Activated T-helper 17 cell treated with anti-CD3 and anti-CD28 coated beads, Interleukin-2, amount 50 U/mL, for 72 hours (primary cell): ENCODE measurements at regions not wholly inside any gene's neighbourhood (a gene's known extent, or its start where the extent isn't known, plus 50 kb on each side); places are given as distances from the start of the nearest gene placed in this dataset.
A peak's percentile ranks its signal among the peaks of the same experiment; 100 is the strongest.
"Not testable (repeated sequence)": the region's sequence is repeated elsewhere in the genome, so short reads cannot be mapped to it uniquely, and the experiment has no call there.

Source experiments
- ATAC-seq: fragments of 150-1000 bp; cut with Tn5 transposase; replicated peaks from 2 replicates; pipeline ENCODE4 v1.10.0; 2021; ENCODE audit warnings: mild to moderate bottlenecking, moderate library complexity
- H3K27ac Mint-ChIP-seq: one replicate; pipeline ENCODE4 v1.8.0; 2022; ENCODE audit warnings: mixed read lengths
- H3K27me3 Mint-ChIP-seq: one replicate; pipeline ENCODE4 v1.8.0; 2022; ENCODE audit warnings: mixed read lengths
- H3K36me3 Mint-ChIP-seq: one replicate; pipeline ENCODE4 v1.8.0; 2022; ENCODE audit warnings: low read depth, mild to moderate bottlenecking, mixed read lengths
- H3K4me1 Mint-ChIP-seq: one replicate; pipeline ENCODE4 v1.8.0; 2022; ENCODE audit warnings: mixed read lengths
- H3K4me3 Mint-ChIP-seq: one replicate; pipeline ENCODE4 v1.8.0; 2022; ENCODE audit warnings: mild to moderate bottlenecking, mixed read lengths
- H3K9me3 Mint-ChIP-seq: one replicate; pipeline ENCODE4 v1.8.0; 2022; ENCODE audit warnings: mixed read lengths

DNA sequence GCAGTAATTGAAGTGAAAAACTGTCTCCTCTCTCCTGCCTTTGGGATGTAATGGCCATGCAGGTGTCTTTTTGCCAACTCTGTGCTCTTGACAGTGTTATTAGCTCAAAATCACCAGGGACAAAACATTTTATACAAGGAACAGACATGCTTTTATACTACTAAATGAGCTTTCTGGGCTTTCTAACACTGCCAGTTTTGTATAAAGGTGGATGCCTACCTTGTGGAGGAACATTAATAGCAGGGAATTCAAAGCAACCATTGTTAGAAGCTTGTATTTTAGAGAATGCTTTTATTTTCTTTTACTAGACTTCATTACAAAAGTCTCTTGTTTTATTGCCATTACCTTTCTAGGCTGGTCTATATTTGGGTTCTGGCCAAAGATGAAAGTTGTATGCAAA, 54.7 kb upstream of the ARSJ start:
- H3K4me1 Mint-ChIP-seq = peaks cover 7% of the 10 kb centered on the region
- H3K36me3 Mint-ChIP-seq = no peaks in the 10 kb centered on the region

DNA sequence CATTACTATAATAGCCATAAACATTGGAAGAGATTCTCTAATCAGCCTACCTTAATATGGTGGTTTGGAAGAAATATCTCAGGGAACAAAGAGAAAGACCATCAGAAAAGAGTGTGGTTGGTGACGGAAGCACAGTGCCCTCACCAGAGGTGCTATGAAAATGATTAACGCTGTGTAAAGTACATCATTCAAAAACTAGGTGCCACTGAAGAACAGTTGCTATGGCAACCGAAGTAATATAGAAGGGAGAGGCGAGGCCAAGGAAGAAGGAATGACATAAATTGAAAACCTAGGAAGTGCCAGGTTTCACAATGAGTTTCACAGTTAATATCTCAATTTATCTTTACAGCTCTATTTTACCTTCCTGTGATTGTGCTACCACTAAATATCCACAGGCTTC, 57.0 kb upstream of the ARSJ start:
- ATAC-seq = peak; percentile 45
- H3K9me3 Mint-ChIP-seq = no peaks in the 10 kb centered on the region
- no peak overlapping the region for H3K27ac Mint-ChIP-seq
- H3K27me3 Mint-ChIP-seq = no peaks in the 10 kb centered on the region
- no peaks in the 10 kb centered on the region for H3K36me3 Mint-ChIP-seq
- no peak overlapping the region for H3K4me3 Mint-ChIP-seq
- peaks cover 13% of the 10 kb centered on the region for H3K4me1 Mint-ChIP-seq

More for the DNA sequence above, 54.7 kb upstream of the ARSJ start:
- no peak overlapping the region for H3K27ac Mint-ChIP-seq
- no peaks in the 10 kb centered on the region for H3K27me3 Mint-ChIP-seq
- H3K4me3 Mint-ChIP-seq = no peak overlapping the region
- no peaks in the 10 kb centered on the region for H3K9me3 Mint-ChIP-seq
- ATAC-seq = no peak

DNA sequence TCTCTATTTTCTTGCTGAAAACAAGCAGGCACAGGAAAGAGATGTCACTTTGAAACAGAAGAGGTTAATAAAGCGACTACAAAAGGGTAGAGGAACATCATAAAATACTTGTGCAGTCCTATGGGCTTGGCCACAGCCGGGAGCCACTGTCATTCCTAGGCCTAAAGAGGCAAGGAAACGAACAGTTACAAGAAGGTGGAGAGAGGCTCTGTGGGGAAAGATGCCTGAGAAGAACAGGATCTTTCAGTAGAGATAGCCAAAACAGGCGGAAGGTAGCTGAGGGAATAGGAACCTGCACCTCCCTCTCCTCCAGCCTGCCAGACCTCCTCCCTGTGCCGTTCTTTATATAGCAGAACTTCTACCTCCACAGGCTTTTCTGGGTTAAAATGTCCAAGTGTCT, 57.4 kb upstream of the ARSJ start:
- Mint-ChIP-seq H3K4me1 (peaks cover 13% of the 10 kb centered on the region), H3K4me3 (no peak overlapping the region), H3K27ac (no peak overlapping the region), H3K36me3 (no peaks in the 10 kb centered on the region), H3K9me3 (no peaks in the 10 kb centered on the region), H3K27me3 (no peaks in the 10 kb centered on the region)
- no peak for ATAC-seq

DNA sequence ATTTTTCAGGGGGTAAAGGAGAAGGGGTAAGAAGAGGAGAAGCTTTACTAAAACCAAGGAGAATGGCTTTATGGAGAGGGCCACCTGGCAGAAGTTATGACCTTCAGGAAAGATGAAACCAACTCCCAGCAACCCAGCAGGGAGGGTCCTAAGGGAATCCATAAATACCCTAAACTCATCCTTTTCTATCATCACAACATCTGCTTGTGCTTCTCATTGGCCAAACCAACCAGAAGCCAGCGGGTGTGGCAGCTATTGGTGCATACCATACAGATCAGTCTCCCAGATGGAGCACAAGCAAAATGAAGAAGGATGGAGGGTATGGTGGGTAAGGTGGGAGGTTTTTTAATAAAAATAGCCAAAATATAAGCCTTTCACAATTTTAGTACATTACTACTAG, 58.5 kb upstream of the ARSJ start:
- Mint-ChIP-seq H3K4me1 (peaks cover 13% of the 10 kb centered on the region), H3K27ac (no peak overlapping the region), H3K9me3 (no peaks in the 10 kb centered on the region), H3K27me3 (no peaks in the 10 kb centered on the region), H3K4me3 (no peak overlapping the region), H3K36me3 (no peaks in the 10 kb centered on the region)
- ATAC-seq = no peak

DNA sequence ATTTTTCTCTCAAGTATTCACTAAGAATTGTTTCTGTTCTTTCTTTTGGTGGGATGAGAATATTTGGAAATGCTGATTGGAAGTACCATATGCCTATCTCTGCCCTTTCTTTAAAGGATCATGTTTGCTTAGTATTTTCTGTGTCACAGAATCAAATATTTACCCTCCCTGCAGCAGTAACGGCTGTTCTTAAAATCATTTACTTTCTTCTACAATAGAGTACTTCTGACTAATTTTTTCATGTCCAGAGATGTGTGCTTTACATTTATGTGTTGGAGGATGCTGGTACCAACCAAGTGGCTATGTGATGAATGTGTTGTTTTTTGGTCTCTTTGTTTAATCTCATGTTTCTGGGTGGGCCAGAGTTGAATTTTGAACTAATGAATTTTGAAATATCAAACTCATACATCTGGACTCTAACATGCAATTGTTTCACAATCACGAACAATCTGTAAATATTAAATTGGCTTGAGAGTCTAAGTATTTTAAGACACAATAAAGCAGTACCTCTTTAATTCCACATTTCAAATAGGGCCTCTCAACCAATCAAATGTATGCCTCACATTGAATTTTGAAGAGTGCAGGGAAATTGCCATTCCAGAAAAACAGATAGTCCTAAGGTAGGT, 59.4 kb upstream of the ARSJ start:
- Mint-ChIP-seq H3K4me1 (peaks cover 13% of the 10 kb centered on the region), H3K36me3 (no peaks in the 10 kb centered on the region), H3K27me3 (no peaks in the 10 kb centered on the region), H3K4me3 (no peak overlapping the region), H3K9me3 (no peaks in the 10 kb centered on the region), H3K27ac (no peak overlapping the region)
- no peak for ATAC-seq

DNA sequence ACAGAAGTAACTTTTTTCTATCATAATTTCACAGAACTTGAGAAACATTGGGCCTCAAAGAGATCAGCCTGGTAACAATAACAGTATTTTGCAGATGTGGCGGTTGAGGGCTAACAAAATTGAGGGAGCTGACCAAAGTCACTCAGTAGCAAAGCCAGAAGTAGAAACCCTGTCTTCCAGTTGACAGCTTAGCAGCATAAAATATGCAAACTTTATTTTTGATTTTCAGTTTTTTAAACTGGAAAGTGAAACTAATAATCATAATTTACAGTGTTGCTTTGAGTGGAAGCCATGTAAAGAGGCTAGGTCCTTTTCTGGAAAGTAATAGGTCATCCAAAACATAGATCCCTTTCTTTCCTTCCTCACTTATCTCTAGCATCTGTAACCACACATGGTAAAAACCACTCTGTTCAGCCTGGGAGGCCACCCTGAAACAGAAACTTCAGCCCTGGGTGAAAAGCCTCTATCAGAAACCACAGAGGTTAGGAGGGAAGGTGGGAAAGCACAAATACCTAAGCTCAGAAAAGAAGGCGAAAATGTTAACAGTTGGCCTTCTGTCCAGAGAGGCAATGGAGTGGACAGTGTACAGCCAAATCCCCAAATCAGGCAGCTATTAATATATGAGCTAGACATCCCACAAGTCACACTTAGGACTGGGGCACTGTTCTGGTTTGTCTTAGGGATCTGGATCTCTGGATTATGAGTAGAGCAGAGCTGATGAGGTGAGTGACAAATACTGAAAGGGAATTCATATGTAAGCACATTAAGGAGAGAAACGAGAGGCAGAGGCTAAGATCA, 61.1 kb upstream of the ARSJ start:
- Mint-ChIP-seq H3K9me3 (no peaks in the 10 kb centered on the region), H3K27ac (no peak overlapping the region), H3K36me3 (no peaks in the 10 kb centered on the region), H3K4me3 (no peak overlapping the region), H3K4me1 (peaks cover 13% of the 10 kb centered on the region), H3K27me3 (no peaks in the 10 kb centered on the region)
- ATAC-seq = peak; percentile 72

DNA sequence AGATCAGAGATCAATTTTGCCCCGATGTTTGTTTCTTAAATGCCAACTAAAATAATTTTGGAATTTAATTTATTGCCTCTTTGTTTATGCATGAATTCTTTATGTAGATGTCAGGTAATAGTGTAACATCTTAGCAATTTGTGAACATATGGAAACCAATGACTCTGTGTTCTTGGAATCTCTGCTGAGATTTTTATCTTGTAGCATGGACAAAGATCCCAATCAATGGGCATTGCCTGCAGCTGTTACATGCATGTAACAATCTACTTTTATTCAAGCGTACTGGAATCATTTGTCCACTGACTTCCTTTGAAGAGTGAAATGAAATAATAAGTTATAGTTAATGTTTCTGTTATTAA, 61.6 kb upstream of the ARSJ start:
- no peak overlapping the region for H3K4me3 Mint-ChIP-seq
- ATAC-seq = no peak

DNA sequence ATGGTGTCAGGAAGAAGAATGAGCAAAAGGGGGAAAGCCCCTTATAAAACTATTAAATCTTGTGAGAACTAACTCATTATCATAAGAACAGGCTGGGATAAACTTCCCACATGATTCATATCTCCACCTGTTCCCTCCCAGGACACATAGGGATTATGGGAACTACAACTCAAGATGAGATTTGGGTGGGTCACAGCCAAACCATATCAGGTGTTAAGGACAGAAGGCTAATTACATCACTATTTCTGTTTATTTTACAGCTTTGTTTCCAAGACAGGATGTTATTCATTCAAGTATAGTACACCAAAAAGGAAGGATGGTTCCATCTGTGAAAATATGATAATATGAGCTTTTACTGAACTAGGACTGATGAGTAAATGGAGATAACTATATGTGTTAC, 63.7 kb upstream of the ARSJ start:
- Mint-ChIP-seq H3K27me3 (no peaks in the 10 kb centered on the region), H3K4me1 (peaks cover 6% of the 10 kb centered on the region), H3K36me3 (no peaks in the 10 kb centered on the region), H3K27ac (no peak overlapping the region), H3K9me3 (no peaks in the 10 kb centered on the region), H3K4me3 (no peak overlapping the region)
- ATAC-seq = no peak

More for the DNA sequence above, 61.6 kb upstream of the ARSJ start:
- H3K4me1 Mint-ChIP-seq = peaks cover 12% of the 10 kb centered on the region
- H3K27ac Mint-ChIP-seq = no peak overlapping the region
- H3K9me3 Mint-ChIP-seq = no peaks in the 10 kb centered on the region
- H3K36me3 Mint-ChIP-seq = no peaks in the 10 kb centered on the region
- H3K27me3 Mint-ChIP-seq = no peaks in the 10 kb centered on the region

DNA sequence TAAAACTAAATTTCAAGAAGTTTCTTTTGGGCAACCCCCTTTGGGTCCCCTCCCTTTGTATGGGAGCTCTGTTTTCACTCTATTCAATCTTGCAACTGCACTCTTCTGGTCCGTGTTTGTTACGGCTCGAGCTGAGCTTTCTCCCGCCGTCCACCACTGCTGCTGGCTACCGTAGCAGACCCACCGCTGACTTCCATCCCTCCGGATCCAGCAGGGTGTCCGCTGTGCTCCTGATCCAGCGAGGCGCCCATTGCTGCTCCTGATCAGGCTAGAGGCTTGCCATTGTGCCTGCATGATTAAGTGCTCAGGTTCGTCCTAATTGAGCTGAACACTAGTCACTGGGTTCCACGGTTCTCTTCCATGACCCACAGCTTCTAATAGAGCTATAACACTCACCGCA, 64.9 kb upstream of the ARSJ start:
- not testable (repeated sequence) for H3K4me1 Mint-ChIP-seq, H3K36me3 Mint-ChIP-seq, H3K9me3 Mint-ChIP-seq, H3K27me3 Mint-ChIP-seq, ATAC-seq, H3K27ac Mint-ChIP-seq, H3K4me3 Mint-ChIP-seq

DNA sequence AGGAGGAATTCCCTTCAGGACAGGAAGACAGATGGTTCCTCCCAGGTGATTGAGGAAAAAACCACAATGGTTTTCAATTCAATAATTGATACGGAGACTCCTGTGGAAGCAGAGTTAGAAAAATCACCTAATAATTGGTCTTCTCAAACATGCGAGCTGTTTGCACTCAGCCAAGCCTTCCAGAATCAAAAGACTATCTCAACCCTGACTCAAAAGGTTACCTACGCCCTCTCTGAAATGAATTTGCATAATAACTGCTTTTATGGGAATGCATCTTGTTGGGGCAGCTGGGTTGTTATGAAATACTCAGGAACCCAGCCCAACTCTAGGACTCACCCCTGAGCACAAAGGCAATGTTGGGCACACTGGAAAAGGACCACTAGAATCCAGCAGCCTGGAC, 66.9 kb upstream of the ARSJ start:
- no peaks in the 10 kb centered on the region for H3K36me3 Mint-ChIP-seq
- H3K4me3 Mint-ChIP-seq = no peak overlapping the region
- H3K9me3 Mint-ChIP-seq = no peaks in the 10 kb centered on the region
- no peak overlapping the region for H3K27ac Mint-ChIP-seq
- no peaks in the 10 kb centered on the region for H3K4me1 Mint-ChIP-seq
- H3K27me3 Mint-ChIP-seq = no peaks in the 10 kb centered on the region
- no peak for ATAC-seq

DNA sequence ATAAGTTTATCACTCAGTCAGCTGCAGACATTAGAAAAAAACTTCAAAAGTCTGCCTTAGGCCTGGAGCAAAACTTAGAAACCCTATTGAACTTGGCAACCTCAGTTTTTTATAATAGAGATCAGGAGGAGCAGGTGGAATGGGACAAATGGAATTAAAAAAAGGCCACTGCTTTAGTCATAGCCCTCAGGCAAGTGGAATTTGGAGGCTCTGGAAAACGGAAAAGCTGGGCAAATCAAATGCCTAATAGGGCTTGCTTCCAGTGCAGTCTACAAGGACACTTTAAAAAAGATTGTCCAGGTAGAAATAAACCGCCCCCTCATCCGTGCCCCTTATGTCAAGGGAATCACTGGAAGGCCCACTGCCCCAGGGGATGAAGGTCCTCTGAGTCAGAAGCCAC, 68.7 kb upstream of the ARSJ start:
- H3K4me1 Mint-ChIP-seq, H3K4me3 Mint-ChIP-seq, H3K27ac Mint-ChIP-seq, H3K9me3 Mint-ChIP-seq, ATAC-seq, H3K36me3 Mint-ChIP-seq, H3K27me3 Mint-ChIP-seq: not testable (repeated sequence)

DNA sequence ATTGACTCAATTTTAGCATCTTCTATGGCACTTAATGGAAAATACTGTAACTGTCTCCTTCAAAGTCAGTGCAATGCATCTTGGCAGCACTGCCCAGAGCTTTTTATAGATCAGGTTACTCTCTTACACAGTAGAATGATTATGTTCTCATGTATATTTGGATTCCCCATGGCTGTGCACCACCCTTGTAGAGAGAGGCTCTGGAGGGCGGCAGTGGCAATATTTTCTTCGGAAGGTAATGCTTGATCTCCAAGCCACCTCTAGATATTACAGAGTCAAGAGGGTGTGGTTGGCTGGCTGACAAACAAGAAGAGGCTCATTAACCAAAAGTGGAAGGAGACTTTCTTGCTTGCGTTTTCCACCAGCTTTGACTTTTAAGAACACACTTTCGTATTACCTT, 72.8 kb upstream of the ARSJ start:
- H3K36me3 Mint-ChIP-seq = no peaks in the 10 kb centered on the region
- H3K4me1 Mint-ChIP-seq = no peaks in the 10 kb centered on the region
- ATAC-seq = no peak
- H3K4me3 Mint-ChIP-seq = no peak overlapping the region
- H3K9me3 Mint-ChIP-seq = peaks cover 10% of the 10 kb centered on the region
- no peak overlapping the region for H3K27ac Mint-ChIP-seq
- no peaks in the 10 kb centered on the region for H3K27me3 Mint-ChIP-seq

DNA sequence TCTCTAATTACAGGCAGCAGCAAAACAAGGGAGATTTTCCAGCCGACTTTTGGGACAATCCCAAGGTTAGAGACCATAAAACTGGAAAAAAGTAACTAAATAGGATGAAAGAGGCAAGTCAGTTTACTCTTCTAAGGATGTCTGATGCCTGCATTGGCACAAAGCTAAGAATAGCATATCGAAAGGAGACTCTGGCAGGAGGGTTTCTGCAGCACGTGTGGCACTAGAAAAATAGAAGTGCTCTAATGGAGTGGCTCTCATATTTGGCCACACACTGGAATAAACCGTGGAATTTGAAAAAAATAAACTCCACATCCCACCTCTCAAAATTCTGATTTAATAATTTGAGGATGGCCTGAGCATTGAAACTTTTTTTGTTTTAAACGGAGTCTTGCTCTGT, 77.2 kb upstream of the ARSJ start:
- Mint-ChIP-seq H3K27ac (no peak overlapping the region), H3K27me3 (no peaks in the 10 kb centered on the region), H3K9me3 (peaks cover 10% of the 10 kb centered on the region), H3K4me1 (no peaks in the 10 kb centered on the region), H3K4me3 (no peak overlapping the region), H3K36me3 (no peaks in the 10 kb centered on the region)
- ATAC-seq = no peak

DNA sequence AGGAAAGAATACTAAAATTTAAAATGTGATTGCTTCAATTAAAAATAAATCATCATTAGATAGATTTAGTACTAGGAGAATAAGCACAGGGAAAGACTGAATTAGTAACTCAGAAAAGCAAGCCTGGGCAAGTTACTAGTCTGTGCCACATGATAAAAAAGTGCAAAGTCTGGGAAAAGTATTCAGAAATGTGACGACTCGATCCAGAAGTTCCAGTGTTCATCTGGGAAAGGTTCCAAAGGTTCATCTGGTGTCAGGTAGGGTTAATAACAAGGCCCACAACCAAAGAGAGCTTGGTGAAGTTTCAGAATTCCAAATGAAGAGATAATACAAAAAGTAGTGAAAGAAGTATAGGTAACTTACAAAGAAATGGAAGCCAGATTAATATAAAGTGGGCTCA, 78.3 kb upstream of the ARSJ start:
- Mint-ChIP-seq H3K27ac (no peak overlapping the region), H3K9me3 (peaks cover 10% of the 10 kb centered on the region), H3K36me3 (no peaks in the 10 kb centered on the region), H3K27me3 (no peaks in the 10 kb centered on the region), H3K4me3 (no peak overlapping the region), H3K4me1 (no peaks in the 10 kb centered on the region)
- ATAC-seq = no peak

DNA sequence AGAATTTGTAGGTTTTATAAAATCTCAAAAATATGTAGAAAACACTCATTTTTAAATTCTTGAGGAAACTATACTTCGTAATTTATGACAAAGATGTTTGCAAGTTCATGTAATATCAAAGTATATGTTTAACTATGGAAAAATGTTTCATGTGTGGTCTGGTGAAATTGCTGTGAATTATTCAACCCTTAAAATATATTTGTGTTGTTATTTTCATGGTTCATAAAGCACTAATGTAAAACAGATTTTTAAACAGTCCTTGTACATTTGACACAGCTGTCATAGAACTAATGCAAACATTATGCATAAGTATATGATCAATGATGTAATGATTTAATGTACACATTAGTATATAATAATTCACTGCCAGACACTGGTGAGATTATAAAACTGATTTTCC, 83.1 kb upstream of the ARSJ start:
- Mint-ChIP-seq H3K9me3 (no peaks in the 10 kb centered on the region), H3K4me3 (no peak overlapping the region), H3K27me3 (no peaks in the 10 kb centered on the region), H3K4me1 (no peaks in the 10 kb centered on the region), H3K27ac (no peak overlapping the region), H3K36me3 (no peaks in the 10 kb centered on the region)
- no peak for ATAC-seq
